ENCODE measurements at regions not wholly inside any gene's neighbourhood (a gene's known extent, or its start where the extent isn't known, plus 50 kb on each side); places are given as distances from the start of the nearest gene placed in this dataset.
"Not testable (repeated sequence)": the region's sequence is repeated elsewhere in the genome, so short reads cannot be mapped to it uniquely, and the experiment has no call there.

- DNase-seq, result no peak
These were observed 329.7 kb upstream of the MEIS1 start for GRCh38 chr2:66105066-66105753.

GRCh38 chr2:66103581-66103980, 331.3 kb upstream of the MEIS1 start:
- DNase-seq, result no peak

GRCh38 chr2:66101206-66101605, 333.7 kb upstream of the MEIS1 start:
- DNase-seq, result no peak

GRCh38 chr2:66095820-66096345, 339.0 kb upstream of the MEIS1 start:
- no peak for DNase-seq

- not testable (repeated sequence) for DNase-seq
These were observed 340.2 kb upstream of the MEIS1 start for GRCh38 chr2:66094689-66095088.

GRCh38 chr2:66093371-66093770, 341.6 kb upstream of the MEIS1 start:
- DNase-seq, result no peak

- no peak for DNase-seq
These were observed 349.9 kb upstream of the MEIS1 start for GRCh38 chr2:66084948-66085590.

GRCh38 chr2:66082581-66082980, 352.3 kb upstream of the MEIS1 start:
- no peak for DNase-seq

GRCh38 chr2:66080127-66080526, 354.8 kb upstream of the MEIS1 start:
- DNase-seq, result no peak

GRCh38 chr2:66073172-66073571, 361.8 kb upstream of the MEIS1 start:
- DNase-seq, result no peak

GRCh38 chr2:66070721-66071602, 364.0 kb upstream of the MEIS1 start:
- DNase-seq, result no peak

GRCh38 chr2:66069937-66070720, 364.8 kb upstream of the MEIS1 start:
- DNase-seq, result no peak

GRCh38 chr2:66066032-66066431, 368.9 kb upstream of the MEIS1 start:
- no peak for DNase-seq

GRCh38 chr2:66059332-66059731, 375.6 kb upstream of the MEIS1 start:
- no peak for DNase-seq

- no peak for DNase-seq
These were observed 376.2 kb upstream of the MEIS1 start for GRCh38 chr2:66058675-66059074.

- no peak for DNase-seq
These were observed 377.1 kb upstream of the MEIS1 start for GRCh38 chr2:66057844-66058243.

- no peak for DNase-seq
These were observed 384.5 kb upstream of the MEIS1 start for GRCh38 chr2:66050392-66050791.

- DNase-seq, result no peak
These were observed 386.3 kb upstream of the MEIS1 start for GRCh38 chr2:66048667-66049066.

- DNase-seq, result no peak
These were observed 392.8 kb upstream of the MEIS1 start for GRCh38 chr2:66041902-66042657.

- no peak for DNase-seq
These were observed 398.0 kb upstream of the MEIS1 start for GRCh38 chr2:66036948-66037347.
